ENCODE measurements at regions not wholly inside any gene's neighbourhood (a gene's known extent, or its start where the extent isn't known, plus 50 kb on each side); places are given as distances from the start of the nearest gene placed in this dataset.

GRCh38 chr3:105274536-105274935 lies 92.2 kb upstream of the ALCAM start:
- no peak overlapping the region for H3K4me3 ChIP-seq
- H3K27ac ChIP-seq, result no peak overlapping the region
- no peaks in the 10 kb centered on the region for H3K4me1 ChIP-seq
- H3K9me3 ChIP-seq, result no peaks in the 10 kb centered on the region
- H3K36me3 ChIP-seq, result no peaks in the 10 kb centered on the region
- no peak for TF ChIP-seq CTCF (IDR thresholded peaks at IDR 0.05)
- TF ChIP-seq POLR2A (IDR thresholded peaks at IDR 0.05), result no peak
- H3K27me3 ChIP-seq, result no peaks in the 10 kb centered on the region
- DNase-seq, result no peak
- intact Hi-C loops (cut with DNase I; ENCODE audit: low total_unique reads), result no loop called here

DNA sequence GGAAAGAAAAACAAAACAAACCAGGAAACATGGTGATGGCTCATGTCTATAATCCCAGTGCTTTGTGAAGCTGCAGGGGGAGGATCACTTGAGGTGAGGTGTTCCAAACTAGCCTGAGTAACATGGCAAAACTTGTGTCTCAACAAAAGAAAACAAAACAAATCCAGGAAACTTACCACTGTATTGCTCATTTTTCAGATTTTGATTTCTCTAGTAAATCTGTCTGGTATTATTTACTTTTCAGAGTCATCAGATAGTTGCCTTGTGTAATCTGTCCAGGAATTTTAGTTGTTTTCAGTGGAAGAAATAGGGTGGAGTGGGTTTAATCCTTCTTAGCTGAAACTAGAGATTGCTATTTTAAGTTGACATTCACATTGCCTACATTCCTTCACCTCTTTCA lies 91.8 kb upstream of the ALCAM start:
- no peaks in the 10 kb centered on the region for H3K27me3 ChIP-seq
- no peak overlapping the region for H3K27ac ChIP-seq
- no peak for DNase-seq
- no peak overlapping the region for H3K4me3 ChIP-seq
- no peaks in the 10 kb centered on the region for H3K36me3 ChIP-seq
- no peaks in the 10 kb centered on the region for H3K9me3 ChIP-seq
- TF ChIP-seq CTCF (IDR thresholded peaks at IDR 0.05) (no peak), POLR2A (IDR thresholded peaks at IDR 0.05) (no peak)
- intact Hi-C loops (cut with DNase I; ENCODE audit: low total_unique reads), result no loop called here
- no peaks in the 10 kb centered on the region for H3K4me1 ChIP-seq

DNA sequence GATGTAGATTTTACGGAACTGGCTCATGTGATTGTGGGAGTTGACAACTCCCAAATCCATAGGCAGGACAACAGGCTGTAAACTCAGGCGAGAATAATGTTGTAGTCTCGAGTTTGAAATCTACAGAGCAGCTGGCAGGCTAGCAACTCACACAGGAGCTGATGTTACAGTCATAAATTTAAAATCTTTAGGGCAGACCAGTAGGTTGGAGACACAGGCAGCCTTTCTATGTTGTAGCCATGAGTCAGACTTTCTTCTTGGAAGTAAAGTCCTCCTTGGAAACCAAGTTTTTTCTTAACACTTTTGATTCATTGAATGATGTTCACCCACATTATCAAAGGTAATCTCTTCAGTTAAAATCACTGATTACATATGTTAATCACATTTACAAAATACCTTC lies 89.1 kb upstream of the ALCAM start:
- intact Hi-C loops (cut with DNase I; ENCODE audit: low total_unique reads), result no loop called here
- Histone ChIP-seq H3K4me3 (no peak overlapping the region), H3K27ac (no peak overlapping the region), H3K4me1 (no peaks in the 10 kb centered on the region), H3K9me3 (no peaks in the 10 kb centered on the region), H3K36me3 (no peaks in the 10 kb centered on the region), H3K27me3 (no peaks in the 10 kb centered on the region)
- TF ChIP-seq CTCF (IDR thresholded peaks at IDR 0.05) (no peak), POLR2A (IDR thresholded peaks at IDR 0.05) (no peak)
- DNase-seq, result no peak

GRCh38 chr3:105278688-105279087 lies 88.0 kb upstream of the ALCAM start:
- no peaks in the 10 kb centered on the region for H3K36me3 ChIP-seq
- H3K4me1 ChIP-seq, result no peaks in the 10 kb centered on the region
- H3K9me3 ChIP-seq, result no peaks in the 10 kb centered on the region
- DNase-seq, result no peak
- no peak overlapping the region for H3K27ac ChIP-seq
- H3K4me3 ChIP-seq, result no peak overlapping the region
- H3K27me3 ChIP-seq, result no peaks in the 10 kb centered on the region
- TF ChIP-seq CTCF (IDR thresholded peaks at IDR 0.05), result no peak
- intact Hi-C loops (cut with DNase I; ENCODE audit: low total_unique reads), result no loop called here

- no peaks in the 10 kb centered on the region for H3K27me3 ChIP-seq
- H3K36me3 ChIP-seq, result no peaks in the 10 kb centered on the region
- no peaks in the 10 kb centered on the region for H3K4me1 ChIP-seq
- no peak overlapping the region for H3K27ac ChIP-seq
- DNase-seq, result no peak
- H3K9me3 ChIP-seq, result no peaks in the 10 kb centered on the region
- no peak overlapping the region for H3K4me3 ChIP-seq
- TF ChIP-seq CTCF (IDR thresholded peaks at IDR 0.05) (no peak), POLR2A (IDR thresholded peaks at IDR 0.05) (no peak)
- intact Hi-C loops (cut with DNase I; ENCODE audit: low total_unique reads), result no loop called here
These were observed 84.7 kb upstream of the ALCAM start for GRCh38 chr3:105281989-105282388.
